Adrenal gland (tissue), 5 donors: ENCODE measurements at regions not wholly inside any gene's neighbourhood (a gene's known extent, or its start where the extent isn't known, plus 50 kb on each side); places are given as distances from the start of the nearest gene placed in this dataset.

ENCODE experiments used
- POLR2A ChIP-seq, 2 donors: fragments of 450-650 bp; IDR thresholded peaks; one replicate each; pipeline ENCODE4 v1.6.1; 2017; ENCODE audit warnings: antibody characterized with exemption in 2 of 2, mild to moderate bottlenecking in 2 of 2, moderate library complexity in 1 of 2
- TF ChIP-seq, protein P1 (sequence below), 6 experiments: fragments of 450-650 bp in 4 of 6; fragments of 200-600 bp in 2 of 6; sonication (generic) in 1 of 6; IDR thresholded peaks; 1 replicate in 5 of 6; 2 replicates in 1 of 6; pipeline versions ENCODE4 v1.5.1 to v1.8.0; 2016 to 2021; ENCODE audit warnings: antibody characterized with exemption in 6 of 6, mild to moderate bottlenecking in 2 of 6, moderate library complexity in 1 of 6
- donor health status: DM: no; HTN: no; CAD: no.

GRCh38 chr6:151170622-151171246 is 69.0 kb upstream of the AKAP12 start:
- TF ChIP-seq, protein P1, sequence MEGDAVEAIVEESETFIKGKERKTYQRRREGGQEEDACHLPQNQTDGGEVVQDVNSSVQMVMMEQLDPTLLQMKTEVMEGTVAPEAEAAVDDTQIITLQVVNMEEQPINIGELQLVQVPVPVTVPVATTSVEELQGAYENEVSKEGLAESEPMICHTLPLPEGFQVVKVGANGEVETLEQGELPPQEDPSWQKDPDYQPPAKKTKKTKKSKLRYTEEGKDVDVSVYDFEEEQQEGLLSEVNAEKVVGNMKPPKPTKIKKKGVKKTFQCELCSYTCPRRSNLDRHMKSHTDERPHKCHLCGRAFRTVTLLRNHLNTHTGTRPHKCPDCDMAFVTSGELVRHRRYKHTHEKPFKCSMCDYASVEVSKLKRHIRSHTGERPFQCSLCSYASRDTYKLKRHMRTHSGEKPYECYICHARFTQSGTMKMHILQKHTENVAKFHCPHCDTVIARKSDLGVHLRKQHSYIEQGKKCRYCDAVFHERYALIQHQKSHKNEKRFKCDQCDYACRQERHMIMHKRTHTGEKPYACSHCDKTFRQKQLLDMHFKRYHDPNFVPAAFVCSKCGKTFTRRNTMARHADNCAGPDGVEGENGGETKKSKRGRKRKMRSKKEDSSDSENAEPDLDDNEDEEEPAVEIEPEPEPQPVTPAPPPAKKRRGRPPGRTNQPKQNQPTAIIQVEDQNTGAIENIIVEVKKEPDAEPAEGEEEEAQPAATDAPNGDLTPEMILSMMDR (IDR thresholded peaks at IDR 0.05): no peak
- no peak for TF ChIP-seq POLR2A (IDR thresholded peaks at IDR 0.05)
